Uterus (tissue), 3 donors: ENCODE measurements at regions not wholly inside any gene's neighbourhood (a gene's known extent, or its start where the extent isn't known, plus 50 kb on each side); places are given as distances from the start of the nearest gene placed in this dataset.
"Not testable (repeated sequence)": the region's sequence is repeated elsewhere in the genome, so short reads cannot be mapped to it uniquely, and the experiment has no call there.

ENCODE experiments used
- DNase-seq, 2 donors: peaks; one replicate each; pipeline ENCODE4 v3.0.0-alpha.2; 2019 to 2020
- H3K27ac ChIP-seq, 2 donors: fragments of 200-600 bp; sonication (generic); 1 replicate in 1 of 2; 2 replicates in 1 of 2; pipeline ENCODE4 v1.5.1; 2016 to 2018
- H3K27me3 ChIP-seq, 2 donors: fragments of 200-600 bp; sonication (generic); one replicate each; pipeline ENCODE4 v1.5.1; 2018 to 2019; ENCODE audit warnings: control low read depth in 1 of 2
- H3K36me3 ChIP-seq, 2 donors: fragments of 200-600 bp; sonication (generic); one replicate each; pipeline ENCODE4 v1.5.1; 2019; ENCODE audit warnings: control low read depth in 1 of 2
- H3K4me1 ChIP-seq, 2 donors: fragments of 200-600 bp; sonication (generic); one replicate each; pipeline ENCODE4 v1.5.1; 2018 to 2019; ENCODE audit warnings: control low read depth in 1 of 2
- H3K4me3 ChIP-seq, 2 donors: fragments of 200-600 bp; sonication (generic); 1 replicate in 1 of 2; 2 replicates in 1 of 2; pipeline ENCODE4 v1.5.1; 2018 to 2019; ENCODE audit warnings: mild to moderate bottlenecking in 1 of 2
- H3K9me3 ChIP-seq, 2 donors: fragments of 200-600 bp; sonication (generic); one replicate each; pipeline ENCODE4 v1.5.1; 2019; ENCODE audit warnings: control low read depth in 1 of 2
- intact Hi-C: fragments of 100-400 bp; cut with DNase I; formaldehyde crosslinking; loops from one replicate; pipeline ENCODE4 v1.15.1; 2023; ENCODE audit warnings: low total_unique reads
- donor health status: DM: yes; HTN: yes; CAD: no.

GRCh38 chr16:88150456-88151128 lies 199.4 kb downstream of the BANP start:
- H3K4me1 ChIP-seq, H3K9me3 ChIP-seq, H3K4me3 ChIP-seq, intact Hi-C loops, H3K36me3 ChIP-seq, H3K27me3 ChIP-seq: not testable (repeated sequence)
- DNase-seq: peak in 1 of 2 donors; percentile 19
- peak overlapping the region in 1 of 2 donors; percentile 21 for H3K27ac ChIP-seq

GRCh38 chr16:88151129-88151499 lies 199.9 kb downstream of the BANP start:
- H3K36me3 ChIP-seq, H3K9me3 ChIP-seq, H3K4me1 ChIP-seq, H3K27me3 ChIP-seq, intact Hi-C loops, H3K4me3 ChIP-seq: not testable (repeated sequence)
- peak overlapping the region in 1 of 2 donors; percentile 21 for H3K27ac ChIP-seq
- peak; percentile 61 to 68 for DNase-seq

GRCh38 chr16:88151859-88152843 lies 200.9 kb downstream of the BANP start:
- peak overlapping the region; percentile 20 to 45 for H3K27ac ChIP-seq
- H3K4me3 ChIP-seq, intact Hi-C loops, H3K36me3 ChIP-seq, H3K9me3 ChIP-seq, H3K27me3 ChIP-seq, H3K4me1 ChIP-seq: not testable (repeated sequence)
- peak; percentile 3 to 10 for DNase-seq

- H3K9me3 ChIP-seq, H3K36me3 ChIP-seq, intact Hi-C loops, H3K27me3 ChIP-seq, H3K4me1 ChIP-seq, H3K4me3 ChIP-seq: not testable (repeated sequence)
- peak overlapping the region in 1 of 2 donors; percentile 20 for H3K27ac ChIP-seq
- peak in 1 of 2 donors; percentile 27 for DNase-seq
These were observed 201.6 kb downstream of the BANP start for GRCh38 chr16:88152879-88153278.

- H3K4me1 ChIP-seq, H3K36me3 ChIP-seq, intact Hi-C loops, H3K4me3 ChIP-seq, H3K27ac ChIP-seq, H3K27me3 ChIP-seq, H3K9me3 ChIP-seq: not testable (repeated sequence)
- peak in 1 of 2 donors; percentile 9 for DNase-seq
These were observed 202.3 kb downstream of the BANP start for GRCh38 chr16:88153516-88153915.

GRCh38 chr16:88154886-88155285 lies 203.7 kb downstream of the BANP start:
- H3K27ac ChIP-seq, H3K27me3 ChIP-seq, intact Hi-C loops, H3K36me3 ChIP-seq, H3K9me3 ChIP-seq, H3K4me1 ChIP-seq, H3K4me3 ChIP-seq: not testable (repeated sequence)
- peak; percentile 9 to 10 for DNase-seq

GRCh38 chr16:88155681-88156080 lies 204.4 kb downstream of the BANP start:
- H3K9me3 ChIP-seq, H3K36me3 ChIP-seq, H3K27ac ChIP-seq, H3K4me1 ChIP-seq, DNase-seq, H3K4me3 ChIP-seq, intact Hi-C loops, H3K27me3 ChIP-seq: not testable (repeated sequence)

GRCh38 chr16:88156640-88157283 lies 205.5 kb downstream of the BANP start:
- H3K36me3 ChIP-seq, H3K9me3 ChIP-seq, H3K27ac ChIP-seq, H3K27me3 ChIP-seq, intact Hi-C loops, H3K4me1 ChIP-seq, DNase-seq, H3K4me3 ChIP-seq: not testable (repeated sequence)

GRCh38 chr16:88157686-88158085 lies 206.5 kb downstream of the BANP start:
- H3K27ac ChIP-seq, H3K27me3 ChIP-seq, H3K4me3 ChIP-seq, intact Hi-C loops, H3K9me3 ChIP-seq, H3K36me3 ChIP-seq, H3K4me1 ChIP-seq, DNase-seq: not testable (repeated sequence)

GRCh38 chr16:88158256-88159045 lies 207.2 kb downstream of the BANP start:
- H3K27me3 ChIP-seq, H3K9me3 ChIP-seq, H3K4me3 ChIP-seq, DNase-seq, intact Hi-C loops, H3K4me1 ChIP-seq, H3K36me3 ChIP-seq, H3K27ac ChIP-seq: not testable (repeated sequence)

GRCh38 chr16:88159046-88159896 lies 208.0 kb downstream of the BANP start:
- H3K4me3 ChIP-seq, H3K36me3 ChIP-seq, H3K27ac ChIP-seq, H3K4me1 ChIP-seq, H3K9me3 ChIP-seq, H3K27me3 ChIP-seq, intact Hi-C loops: not testable (repeated sequence)
- DNase-seq: peak in 1 of 2 donors; percentile 8

GRCh38 chr16:88159897-88160335 lies 208.7 kb downstream of the BANP start:
- H3K9me3 ChIP-seq, H3K4me1 ChIP-seq, intact Hi-C loops, H3K36me3 ChIP-seq, H3K27ac ChIP-seq, DNase-seq, H3K4me3 ChIP-seq, H3K27me3 ChIP-seq: not testable (repeated sequence)
